Colonic mucosa (tissue), 4 donors: ENCODE measurements at regions not wholly inside any gene's neighbourhood (a gene's known extent, or its start where the extent isn't known, plus 50 kb on each side); places are given as distances from the start of the nearest gene placed in this dataset.
"Not testable (repeated sequence)": the region's sequence is repeated elsewhere in the genome, so short reads cannot be mapped to it uniquely, and the experiment has no call there.

Experiments
- DNase-seq: peaks from one replicate; pipeline ENCODE4 v3.0.0-alpha.2; 2020
- H3K27ac ChIP-seq: fragments of 200-600 bp; one replicate; pipeline ENCODE4 v1.8.0; 2021
- H3K27me3 ChIP-seq: fragments of 200-600 bp; one replicate; pipeline ENCODE4 v1.8.0; 2021
- H3K36me3 ChIP-seq: fragments of 200-600 bp; one replicate; pipeline ENCODE4 v1.8.0; 2021
- H3K4me1 ChIP-seq: fragments of 200-600 bp; one replicate; pipeline ENCODE4 v1.8.0; 2021; ENCODE audit warnings: mild to moderate bottlenecking
- H3K4me3 ChIP-seq: fragments of 200-600 bp; one replicate; pipeline ENCODE4 v1.8.0; 2021
- H3K9ac ChIP-seq, 2 donors: one replicate each; pipeline ENCODE4 v1.7.0; 2013; ENCODE audit warnings: control low read depth in 2 of 2, low read depth in 2 of 2, low read length in 2 of 2
- H3K9me3 ChIP-seq: fragments of 200-600 bp; one replicate; pipeline ENCODE4 v1.8.0; 2021
- intact Hi-C: fragments of 100-400 bp; cut with DNase I; formaldehyde crosslinking; loops from one replicate; pipeline ENCODE4 v1.14.1; 2022
- TF ChIP-seq, protein P1 (sequence below): fragments of 200-600 bp; IDR thresholded peaks from one replicate; pipeline ENCODE4 v1.8.0; 2022; ENCODE audit warnings: antibody characterized with exemption, mild to moderate bottlenecking
- donor health status: healthy.
- donor health status: DM: no; HTN: no; CAD: no.
- donor health status: DM: no; HTN: no; CAD: no.

DNA sequence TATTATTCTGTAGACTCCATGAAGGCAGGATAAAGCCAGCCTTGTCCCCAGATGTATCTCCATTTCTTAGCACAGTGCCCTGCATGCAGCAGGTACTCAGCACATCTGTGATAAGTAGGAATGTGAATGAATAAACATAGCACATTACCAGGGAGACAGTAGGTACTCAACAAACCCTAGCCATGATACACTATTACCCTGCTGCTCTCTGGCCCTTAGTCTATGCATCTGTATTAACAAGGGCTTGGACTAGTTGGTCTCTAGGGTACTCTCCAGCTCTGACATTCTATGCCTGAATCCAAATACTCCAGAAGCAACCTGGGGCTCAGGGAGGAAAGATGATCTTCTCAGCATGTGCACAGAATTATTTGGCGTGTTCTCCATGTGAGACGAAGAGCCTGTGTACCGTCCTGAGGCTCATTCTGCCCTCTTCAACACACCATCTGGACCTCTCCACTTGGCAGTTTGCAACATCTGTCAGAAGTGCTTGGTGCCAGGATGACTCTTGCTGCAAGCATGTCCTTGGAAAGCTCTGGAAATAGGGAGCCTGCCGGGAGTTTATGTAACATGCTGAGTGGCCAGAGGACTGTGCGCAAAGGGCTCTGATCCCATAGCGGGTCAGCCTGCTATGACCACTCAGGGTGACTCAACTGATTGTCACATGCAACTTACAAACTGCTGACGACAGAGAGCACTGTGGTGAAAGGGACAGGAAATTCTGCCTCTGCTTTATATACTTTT lies 228.2 kb upstream of the USP24 start:
- no peaks in the 10 kb centered on the region for H3K36me3 ChIP-seq
- no peak overlapping the region for H3K9ac ChIP-seq
- TF ChIP-seq, protein P1, sequence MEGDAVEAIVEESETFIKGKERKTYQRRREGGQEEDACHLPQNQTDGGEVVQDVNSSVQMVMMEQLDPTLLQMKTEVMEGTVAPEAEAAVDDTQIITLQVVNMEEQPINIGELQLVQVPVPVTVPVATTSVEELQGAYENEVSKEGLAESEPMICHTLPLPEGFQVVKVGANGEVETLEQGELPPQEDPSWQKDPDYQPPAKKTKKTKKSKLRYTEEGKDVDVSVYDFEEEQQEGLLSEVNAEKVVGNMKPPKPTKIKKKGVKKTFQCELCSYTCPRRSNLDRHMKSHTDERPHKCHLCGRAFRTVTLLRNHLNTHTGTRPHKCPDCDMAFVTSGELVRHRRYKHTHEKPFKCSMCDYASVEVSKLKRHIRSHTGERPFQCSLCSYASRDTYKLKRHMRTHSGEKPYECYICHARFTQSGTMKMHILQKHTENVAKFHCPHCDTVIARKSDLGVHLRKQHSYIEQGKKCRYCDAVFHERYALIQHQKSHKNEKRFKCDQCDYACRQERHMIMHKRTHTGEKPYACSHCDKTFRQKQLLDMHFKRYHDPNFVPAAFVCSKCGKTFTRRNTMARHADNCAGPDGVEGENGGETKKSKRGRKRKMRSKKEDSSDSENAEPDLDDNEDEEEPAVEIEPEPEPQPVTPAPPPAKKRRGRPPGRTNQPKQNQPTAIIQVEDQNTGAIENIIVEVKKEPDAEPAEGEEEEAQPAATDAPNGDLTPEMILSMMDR, result no peak
- intact Hi-C loops, result no loop called here
- peak; percentile 56 for DNase-seq
- no peaks in the 10 kb centered on the region for H3K9me3 ChIP-seq
- H3K4me1 ChIP-seq, result no peaks in the 10 kb centered on the region
- no peak overlapping the region for H3K4me3 ChIP-seq
- no peak overlapping the region for H3K27ac ChIP-seq
- no peaks in the 10 kb centered on the region for H3K27me3 ChIP-seq

DNA sequence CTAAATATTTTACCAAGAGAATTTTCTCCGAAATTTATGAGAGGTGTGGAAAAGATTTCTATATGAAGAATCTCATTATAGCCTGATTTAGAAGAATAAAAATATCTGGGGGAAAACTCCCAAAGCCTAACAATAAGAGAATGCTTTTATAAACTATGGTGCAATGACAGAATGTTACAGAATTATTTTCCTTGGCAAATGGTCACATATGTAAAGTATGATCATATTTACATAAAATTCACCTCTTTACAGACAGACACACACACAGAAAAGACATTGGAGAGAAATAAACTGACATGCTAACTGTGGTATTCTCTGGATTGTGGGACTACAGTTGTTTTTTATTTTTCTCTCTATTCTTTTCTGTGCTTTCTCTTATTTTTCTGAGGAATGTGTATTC lies 226.3 kb upstream of the USP24 start:
- intact Hi-C loops, result no loop called here
- TF ChIP-seq, protein P1, result no peak

DNA sequence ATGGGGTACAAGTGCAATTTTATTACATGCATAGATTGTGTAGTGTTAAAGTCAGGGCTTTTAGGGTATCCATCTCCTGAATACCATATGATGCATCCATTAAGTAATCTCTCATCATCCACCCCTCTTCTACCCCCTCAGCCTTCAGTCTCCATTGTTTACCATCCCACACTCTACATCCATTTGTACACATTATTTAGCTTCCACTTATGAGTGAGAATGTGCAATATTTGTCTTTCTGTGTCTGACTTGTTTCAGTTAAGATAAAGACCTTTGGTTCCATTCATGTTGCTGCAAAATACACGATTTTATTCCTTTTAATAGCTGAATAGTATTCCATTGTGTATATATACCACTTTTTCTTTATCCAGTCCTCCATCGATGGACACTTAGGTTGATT lies 222.5 kb upstream of the USP24 start:
- Histone ChIP-seq H3K36me3 (no peaks in the 10 kb centered on the region), H3K4me1 (no peaks in the 10 kb centered on the region), H3K9me3 (no peaks in the 10 kb centered on the region), H3K9ac (no peak overlapping the region), H3K4me3 (no peak overlapping the region), H3K27ac (no peak overlapping the region), H3K27me3 (no peaks in the 10 kb centered on the region)
- no peak for DNase-seq
- TF ChIP-seq, protein P1, result no peak
- intact Hi-C loops, result no loop called here

More for the DNA sequence above, 226.3 kb upstream of the USP24 start:
- Histone ChIP-seq H3K9me3 (no peaks in the 10 kb centered on the region), H3K9ac (no peak overlapping the region), H3K4me1 (no peaks in the 10 kb centered on the region), H3K36me3 (no peaks in the 10 kb centered on the region), H3K27ac (no peak overlapping the region), H3K4me3 (no peak overlapping the region), H3K27me3 (no peaks in the 10 kb centered on the region)
- no peak for DNase-seq

DNA sequence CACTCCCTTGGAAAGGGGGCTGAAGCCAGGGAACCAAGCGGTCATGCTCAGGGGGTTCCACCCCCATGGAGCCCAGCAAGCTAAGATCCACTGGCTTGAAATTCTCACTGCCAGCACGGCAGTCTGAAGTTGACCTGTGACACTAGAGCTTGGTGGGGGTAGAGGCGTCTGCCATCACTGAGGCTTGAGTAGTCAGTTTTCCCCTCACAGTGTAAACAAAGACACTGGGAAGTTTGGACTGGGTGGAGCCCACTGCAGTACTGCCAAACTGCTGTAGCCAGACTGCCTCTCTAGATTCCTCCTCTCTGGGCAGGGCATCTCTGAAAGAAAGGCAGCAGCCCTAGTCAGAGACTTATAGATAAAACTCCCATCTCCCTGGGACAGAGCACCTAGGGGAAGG lies 215.6 kb upstream of the USP24 start:
- H3K27ac ChIP-seq, intact Hi-C loops, H3K4me1 ChIP-seq, H3K27me3 ChIP-seq, H3K9me3 ChIP-seq, DNase-seq, H3K9ac ChIP-seq, H3K4me3 ChIP-seq, H3K36me3 ChIP-seq: not testable (repeated sequence)

DNA sequence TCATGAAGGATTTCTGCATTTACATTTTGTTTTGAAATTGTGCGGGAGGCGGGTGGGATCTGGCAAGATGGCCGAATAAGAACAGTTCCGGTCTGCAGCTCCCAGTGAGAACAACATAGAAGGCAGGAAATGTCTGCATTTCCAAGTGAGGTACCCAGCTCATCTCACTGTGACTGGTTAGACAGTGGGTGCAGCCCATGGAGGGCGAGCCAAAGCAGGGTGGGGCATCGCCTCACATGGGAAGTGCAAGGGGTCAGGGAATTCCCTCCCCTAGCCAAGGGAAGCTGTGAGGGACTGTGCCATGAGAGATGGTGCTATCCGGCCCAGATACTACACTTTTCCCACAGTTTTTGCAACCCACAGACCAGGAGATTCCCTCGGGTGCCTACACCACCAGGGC lies 215.0 kb upstream of the USP24 start:
- H3K27ac ChIP-seq, result peak overlapping the region; percentile 2
- H3K9ac ChIP-seq, result not testable (repeated sequence)

DNA sequence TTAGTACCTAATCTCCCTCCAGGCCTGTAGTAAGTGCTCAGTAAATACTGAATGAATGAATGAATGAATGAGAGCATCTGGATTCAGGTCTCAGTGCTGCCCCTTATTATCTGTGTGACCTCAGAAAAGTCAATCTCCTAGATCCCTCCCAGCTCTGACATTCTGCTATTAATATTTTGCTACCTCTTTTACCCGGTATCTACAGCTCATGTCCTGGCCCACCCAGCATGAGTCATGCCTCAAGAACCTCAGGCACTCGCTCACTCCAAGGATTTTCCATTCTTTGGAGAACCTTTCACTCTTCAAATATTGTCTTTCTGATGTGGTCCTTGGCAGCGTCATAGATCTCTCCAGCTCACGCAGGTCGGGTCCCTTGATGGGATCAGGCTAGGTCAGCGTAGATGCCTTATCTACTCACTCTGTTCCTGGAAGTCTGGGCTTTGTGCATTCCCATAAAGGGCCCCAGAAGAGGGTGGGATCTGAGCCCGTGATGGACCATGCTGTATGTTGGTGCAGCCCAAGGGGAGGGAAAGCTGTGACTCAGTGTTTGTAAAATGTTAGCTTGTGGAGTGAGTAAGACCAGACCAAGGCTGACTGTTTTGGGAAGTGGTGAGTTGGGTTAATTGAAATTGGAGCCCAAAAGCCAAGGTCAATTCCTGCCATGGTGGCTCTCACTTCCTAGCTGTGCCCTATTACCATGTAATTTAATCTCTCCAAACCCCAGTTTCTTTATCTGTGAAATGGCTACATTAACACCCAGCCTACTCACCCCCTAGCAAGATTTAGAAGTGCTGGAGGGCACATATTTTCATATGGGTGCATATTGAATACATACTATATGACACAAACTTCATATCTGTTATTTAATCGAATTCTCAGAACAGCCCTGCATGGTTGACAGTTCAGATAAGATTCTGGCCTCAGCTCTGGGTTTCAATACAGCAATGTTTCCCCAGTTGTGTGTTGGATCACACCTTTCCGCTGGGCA lies 214.1 kb upstream of the USP24 start:
- intact Hi-C loops, result no loop called here
- no peak for DNase-seq
- H3K27ac ChIP-seq, result peak overlapping the region; percentile 2
- H3K4me1 ChIP-seq, result no peaks in the 10 kb centered on the region
- TF ChIP-seq, protein P1, result no peak
- H3K9me3 ChIP-seq, result no peaks in the 10 kb centered on the region
- no peak overlapping the region for H3K9ac ChIP-seq
- H3K4me3 ChIP-seq, result no peak overlapping the region
- no peaks in the 10 kb centered on the region for H3K27me3 ChIP-seq
- no peaks in the 10 kb centered on the region for H3K36me3 ChIP-seq

More for the DNA sequence above, 215.0 kb upstream of the USP24 start:
- DNase-seq, H3K27me3 ChIP-seq, intact Hi-C loops, H3K4me1 ChIP-seq, H3K9me3 ChIP-seq, H3K4me3 ChIP-seq, H3K36me3 ChIP-seq: not testable (repeated sequence)
